ENCODE measurements at regions not wholly inside any gene's neighbourhood (a gene's known extent, or its start where the extent isn't known, plus 50 kb on each side); places are given as distances from the start of the nearest gene placed in this dataset.
"Not testable (repeated sequence)": the region's sequence is repeated elsewhere in the genome, so short reads cannot be mapped to it uniquely, and the experiment has no call there.

- DNase-seq (ENCODE audit: low spot score) (peak; percentile 6), FAIRE-seq (no peak)
These were observed 108.4 kb upstream of the ATXN3L start for GRCh38 chrX:13428053-13428786.

GRCh38 chrX:13427441-13428052 lies 107.7 kb upstream of the ATXN3L start:
- no peak for DNase-seq (ENCODE audit: low spot score)
- no peak for FAIRE-seq

- DNase-seq (ENCODE audit: low spot score) (no peak), FAIRE-seq (no peak)
These were observed 100.8 kb upstream of the ATXN3L start for GRCh38 chrX:13420545-13421183.

- DNase-seq (ENCODE audit: low spot score) (no peak), FAIRE-seq (no peak)
These were observed 100.1 kb upstream of the ATXN3L start for GRCh38 chrX:13419918-13420317.

DNA sequence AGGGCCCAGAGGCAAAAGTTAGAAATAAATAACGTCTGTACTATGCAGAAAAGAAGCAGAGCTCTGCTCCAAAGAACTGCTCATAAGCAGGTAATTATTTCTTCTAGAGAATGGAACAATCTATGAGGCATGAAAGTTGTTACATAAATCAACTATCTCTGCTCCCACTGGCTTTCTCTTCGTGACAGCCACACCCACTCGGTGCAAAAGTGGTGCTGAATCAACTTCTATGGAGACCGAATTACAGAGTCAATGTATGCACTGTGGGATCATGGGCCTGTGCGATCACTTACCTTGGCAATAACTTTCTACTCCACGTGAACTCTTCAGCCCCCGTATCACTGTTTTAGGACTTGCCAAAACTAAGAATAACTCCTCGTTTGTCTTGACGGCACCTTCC lies 99.4 kb upstream of the ATXN3L start:
- FAIRE-seq (no peak), DNase-seq (ENCODE audit: low spot score) (no peak)

DNA sequence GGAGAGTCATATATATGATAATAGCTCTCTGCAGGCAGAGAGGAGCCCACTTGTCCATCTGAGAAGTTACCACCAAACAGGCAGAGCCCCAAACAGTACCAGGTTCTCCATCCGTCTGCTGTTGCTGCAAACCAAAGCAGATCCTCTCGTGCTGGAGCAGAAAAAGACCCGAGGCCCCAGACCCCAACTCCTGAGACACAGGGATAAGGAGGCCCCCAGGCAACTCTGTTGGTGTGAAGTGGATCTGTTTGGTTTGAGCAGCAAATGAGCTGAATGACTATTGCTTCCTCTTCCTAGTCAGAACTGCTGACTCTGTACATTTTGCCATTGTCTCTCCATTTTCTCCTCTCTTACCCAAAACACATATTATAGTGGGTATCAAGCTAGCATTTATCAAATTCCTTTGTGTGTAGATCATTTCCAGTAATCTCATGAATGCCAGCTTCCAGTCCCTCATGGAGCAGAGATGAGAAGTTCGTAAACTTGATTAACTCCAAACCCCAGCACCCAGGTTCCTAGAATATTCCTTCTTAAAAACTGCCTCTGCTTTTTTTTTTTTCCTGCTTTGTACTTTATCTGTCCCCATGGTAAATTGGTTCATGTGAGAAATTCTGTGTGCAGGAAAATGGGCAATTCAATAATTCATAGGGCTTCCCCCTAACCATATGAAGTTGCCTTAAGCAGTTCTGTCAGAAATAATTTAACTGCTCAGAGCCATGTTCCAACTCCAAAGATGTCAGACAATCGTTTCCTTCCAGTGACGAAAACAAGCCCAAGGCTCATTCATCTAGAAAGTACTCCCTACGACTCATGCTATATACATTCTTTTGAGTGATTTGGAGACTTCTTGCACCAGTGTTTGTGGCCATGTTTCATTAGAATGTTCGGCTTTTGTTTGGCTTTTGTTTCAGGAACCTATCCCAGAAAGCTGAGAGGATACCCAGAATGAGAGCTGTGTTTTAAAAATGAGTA lies 98.6 kb upstream of the ATXN3L start:
- peak; percentile 6 for DNase-seq (ENCODE audit: low spot score)

DNA sequence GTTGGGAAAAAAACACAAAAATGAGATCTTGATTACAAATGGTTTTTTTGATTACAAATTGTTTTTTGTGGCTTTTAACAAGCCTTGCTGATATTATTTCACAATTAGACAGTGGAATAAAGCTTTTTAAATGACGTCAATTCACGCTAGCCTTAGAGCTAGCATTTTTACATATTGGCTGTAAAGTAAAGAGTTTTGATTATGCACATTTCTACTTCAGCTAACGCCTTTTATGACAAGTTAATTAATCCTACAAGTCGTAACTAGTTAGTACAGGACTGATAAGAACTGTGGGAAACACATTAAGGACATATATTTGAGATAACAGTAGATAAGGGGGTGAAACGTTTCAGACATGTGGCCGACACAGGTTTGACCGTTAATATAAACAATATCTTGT lies 95.7 kb upstream of the ATXN3L start:
- FAIRE-seq: no peak

More for the DNA sequence above, 98.6 kb upstream of the ATXN3L start:
- no peak for FAIRE-seq

DNA sequence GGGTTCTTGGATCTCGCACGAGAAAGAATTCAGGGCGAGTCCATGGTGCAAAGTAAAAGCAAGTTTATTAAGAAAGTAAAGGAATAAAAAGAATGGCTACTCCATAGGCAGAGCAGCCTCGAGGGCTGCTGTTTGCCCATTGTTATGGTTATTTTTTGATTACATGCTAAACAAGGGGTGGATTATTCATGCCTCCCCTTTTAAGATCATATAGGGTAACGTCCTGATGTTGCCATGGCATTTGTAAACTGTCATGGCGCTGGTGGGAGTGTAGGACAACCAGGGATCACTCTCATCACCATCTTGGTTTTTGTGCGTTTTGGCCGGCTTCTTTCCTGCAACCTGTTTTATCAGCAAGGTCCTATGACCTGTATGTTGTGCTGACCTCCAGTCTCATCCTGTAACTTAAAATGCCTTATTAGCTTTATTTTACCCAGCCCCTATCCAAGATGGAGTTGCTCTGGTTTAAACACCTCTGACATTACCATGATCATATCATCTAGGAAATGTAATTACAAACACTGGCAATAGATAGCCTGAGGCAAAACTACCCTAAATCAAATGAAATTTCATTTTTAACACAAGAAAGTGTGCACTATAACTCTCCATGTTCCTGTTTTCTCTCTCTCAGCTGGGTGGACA lies 94.3 kb upstream of the ATXN3L start:
- FAIRE-seq (no peak), DNase-seq (ENCODE audit: low spot score) (no peak)

More for the DNA sequence above, 95.7 kb upstream of the ATXN3L start:
- no peak for DNase-seq (ENCODE audit: low spot score)

- no peak for FAIRE-seq
- no peak for DNase-seq (ENCODE audit: low spot score)
These were observed 92.4 kb upstream of the ATXN3L start for GRCh38 chrX:13412208-13412600.

- FAIRE-seq (no peak), DNase-seq (ENCODE audit: low spot score) (no peak)
These were observed 91.8 kb upstream of the ATXN3L start for GRCh38 chrX:13411496-13412207.

GRCh38 chrX:13408599-13408998 lies 88.7 kb upstream of the ATXN3L start:
- DNase-seq (ENCODE audit: low spot score); FAIRE-seq: not testable (repeated sequence)

GRCh38 chrX:13404777-13405176 lies 84.9 kb upstream of the ATXN3L start:
- not testable (repeated sequence) for FAIRE-seq; DNase-seq (ENCODE audit: low spot score)

- DNase-seq (ENCODE audit: low spot score) (no peak), FAIRE-seq (no peak)
These were observed 84.5 kb upstream of the ATXN3L start for GRCh38 chrX:13404364-13404763.

- no peak for DNase-seq (ENCODE audit: low spot score)
These were observed 81.9 kb upstream of the ATXN3L start for GRCh38 chrX:13401724-13402123.

GRCh38 chrX:13398839-13399238 lies 79.0 kb upstream of the ATXN3L start:
- FAIRE-seq (no peak), DNase-seq (ENCODE audit: low spot score) (no peak)

More at GRCh38 chrX:13401724-13402123, 81.9 kb upstream of the ATXN3L start:
- FAIRE-seq: no peak

- FAIRE-seq: no peak
- peak; percentile 61 for DNase-seq (ENCODE audit: low spot score)
These were observed 78.3 kb upstream of the ATXN3L start for GRCh38 chrX:13397878-13398818.

DNA sequence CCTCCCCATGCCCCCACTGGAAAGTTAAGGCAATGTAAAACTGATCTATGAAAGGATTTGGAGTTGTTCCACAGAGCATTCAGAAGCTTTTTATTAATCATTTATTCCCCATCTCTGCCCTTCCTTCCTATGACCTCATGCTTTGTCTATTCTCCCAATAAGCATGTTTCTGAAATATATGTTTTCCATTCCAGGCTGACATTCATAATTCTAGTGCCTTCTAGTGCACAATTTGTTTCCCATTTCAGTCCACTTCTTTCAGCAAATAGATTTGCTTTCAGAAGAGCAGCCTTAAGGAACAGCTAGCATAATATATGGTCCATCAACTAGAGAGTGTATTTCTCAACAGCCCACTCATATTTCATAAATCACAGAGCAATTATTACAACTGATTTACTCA lies 77.1 kb upstream of the ATXN3L start:
- FAIRE-seq: no peak
- DNase-seq (ENCODE audit: low spot score): no peak

- FAIRE-seq (no peak), DNase-seq (ENCODE audit: low spot score) (no peak)
These were observed 69.6 kb upstream of the ATXN3L start for GRCh38 chrX:13389501-13389900.

Measured in urothelium cell line (cell line).